Smooth muscle cell (in vitro differentiated cells): ENCODE measurements at regions not wholly inside any gene's neighbourhood (a gene's known extent, or its start where the extent isn't known, plus 50 kb on each side); places are given as distances from the start of the nearest gene placed in this dataset.
"Not testable (repeated sequence)": the region's sequence is repeated elsewhere in the genome, so short reads cannot be mapped to it uniquely, and the experiment has no call there.

Source experiments
- DNase-seq: peaks from one replicate; lab custom pipeline; 2025; ENCODE audit not compliant: unreplicated experiment; lab: John Stamatoyannopoulos, UW
- H2AFZ ChIP-seq: fragments of 200-600 bp; sonication (generic); 2 replicates; pipeline ENCODE4 v1.6.0; 2016; ENCODE audit warnings: antibody characterized with exemption, low read depth, mild to moderate bottlenecking
- H3F3A ChIP-seq: fragments of 200-600 bp; sonication (generic); 2 replicates; pipeline ENCODE4 v1.6.0; 2017; ENCODE audit warnings: antibody characterized with exemption, low read depth
- H3K27ac ChIP-seq: fragments of 200-600 bp; sonication (generic); 2 replicates; pipeline ENCODE4 v1.5.1; 2016; ENCODE audit warnings: low read depth, mild to moderate bottlenecking
- H3K27me3 ChIP-seq: fragments of 200-600 bp; sonication (generic); 2 replicates; pipeline ENCODE4 v1.6.1; 2016; ENCODE audit warnings: low read depth, mild to moderate bottlenecking
- H3K36me3 ChIP-seq: fragments of 200-600 bp; sonication (generic); 2 replicates; pipeline ENCODE4 v1.5.1; 2016; ENCODE audit warnings: low read depth
- H3K4me1 ChIP-seq: fragments of 200-600 bp; sonication (generic); 2 replicates; pipeline ENCODE4 v1.5.1; 2016; ENCODE audit warnings: low read depth
- H3K4me2 ChIP-seq: fragments of 200-600 bp; sonication (generic); 2 replicates; pipeline ENCODE4 v1.6.0; 2016; ENCODE audit warnings: mild to moderate bottlenecking
- H3K4me3 ChIP-seq: fragments of 200-600 bp; sonication (generic); 2 replicates; pipeline ENCODE4 v1.5.1; 2016; ENCODE audit warnings: mild to moderate bottlenecking
- H3K79me2 ChIP-seq: fragments of 200-600 bp; sonication (generic); 2 replicates; pipeline ENCODE4 v1.6.0; 2016; ENCODE audit warnings: low read depth, mild to moderate bottlenecking
- H3K9ac ChIP-seq: fragments of 200-600 bp; sonication (generic); 2 replicates; pipeline ENCODE4 v1.6.0; 2016; ENCODE audit warnings: low read depth
- H3K9me3 ChIP-seq: fragments of 200-600 bp; sonication (generic); replicated peaks from 2 replicates; pipeline ENCODE4 v1.5.1; 2016; ENCODE audit warnings: low read depth
- H4K20me1 ChIP-seq: fragments of 200-600 bp; sonication (generic); 2 replicates; pipeline ENCODE4 v1.6.0; 2016; ENCODE audit warnings: low read depth
- WGBS: methylation state at CpG from one replicate; pipeline ENCODE4 v1.1.7; 2016; ENCODE audit warnings: low lambda C conversion rate; 5-methylcytosine and 5-hydroxymethylcytosine counted together
- TF ChIP-seq, protein P1 (sequence below): fragments of 200-600 bp; sonication (generic); IDR thresholded peaks from 2 replicates; pipeline ENCODE4 v1.5.1; 2017; ENCODE audit warnings: borderline replicate concordance, mild to moderate bottlenecking, antibody characterized with exemption; ENCODE audit not compliant: insufficient read depth, poor library complexity, severe bottlenecking

DNA sequence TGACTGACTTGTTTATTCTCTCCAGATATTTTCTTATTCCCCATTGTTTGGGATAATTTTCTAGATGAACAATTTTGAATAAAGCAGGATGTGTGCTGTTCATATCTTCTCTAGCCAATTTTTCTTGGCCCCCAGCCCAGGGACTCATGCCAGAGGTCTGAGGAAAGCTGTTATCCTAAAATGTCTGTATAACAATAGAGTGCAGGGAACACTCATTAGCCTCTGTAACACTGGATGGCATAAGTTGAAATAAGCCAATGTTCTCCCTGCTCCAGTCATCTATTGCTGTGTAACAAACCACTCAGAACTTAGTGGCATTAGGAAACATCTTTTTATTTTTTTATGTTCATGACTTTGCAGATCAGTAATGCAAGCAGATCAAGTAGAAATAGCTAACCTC, 121.7 kb upstream of the TRIM24 start:
- Histone ChIP-seq H3K27ac (no peak overlapping the region), H3K9me3 (peaks cover 9% of the 10 kb centered on the region), H3K9ac (no peak overlapping the region), H3K79me2 (no peaks in the 10 kb centered on the region), H3K4me1 (no peaks in the 10 kb centered on the region), H3F3A (no peaks in the 10 kb centered on the region), H4K20me1 (no peaks in the 10 kb centered on the region), H3K4me3 (no peak overlapping the region), H3K4me2 (no peak overlapping the region), H3K36me3 (no peaks in the 10 kb centered on the region), H2AFZ (no peak overlapping the region), H3K27me3 (no peaks in the 10 kb centered on the region)
- no peak for DNase-seq
- TF ChIP-seq, protein P1, sequence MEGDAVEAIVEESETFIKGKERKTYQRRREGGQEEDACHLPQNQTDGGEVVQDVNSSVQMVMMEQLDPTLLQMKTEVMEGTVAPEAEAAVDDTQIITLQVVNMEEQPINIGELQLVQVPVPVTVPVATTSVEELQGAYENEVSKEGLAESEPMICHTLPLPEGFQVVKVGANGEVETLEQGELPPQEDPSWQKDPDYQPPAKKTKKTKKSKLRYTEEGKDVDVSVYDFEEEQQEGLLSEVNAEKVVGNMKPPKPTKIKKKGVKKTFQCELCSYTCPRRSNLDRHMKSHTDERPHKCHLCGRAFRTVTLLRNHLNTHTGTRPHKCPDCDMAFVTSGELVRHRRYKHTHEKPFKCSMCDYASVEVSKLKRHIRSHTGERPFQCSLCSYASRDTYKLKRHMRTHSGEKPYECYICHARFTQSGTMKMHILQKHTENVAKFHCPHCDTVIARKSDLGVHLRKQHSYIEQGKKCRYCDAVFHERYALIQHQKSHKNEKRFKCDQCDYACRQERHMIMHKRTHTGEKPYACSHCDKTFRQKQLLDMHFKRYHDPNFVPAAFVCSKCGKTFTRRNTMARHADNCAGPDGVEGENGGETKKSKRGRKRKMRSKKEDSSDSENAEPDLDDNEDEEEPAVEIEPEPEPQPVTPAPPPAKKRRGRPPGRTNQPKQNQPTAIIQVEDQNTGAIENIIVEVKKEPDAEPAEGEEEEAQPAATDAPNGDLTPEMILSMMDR: no peak

DNA sequence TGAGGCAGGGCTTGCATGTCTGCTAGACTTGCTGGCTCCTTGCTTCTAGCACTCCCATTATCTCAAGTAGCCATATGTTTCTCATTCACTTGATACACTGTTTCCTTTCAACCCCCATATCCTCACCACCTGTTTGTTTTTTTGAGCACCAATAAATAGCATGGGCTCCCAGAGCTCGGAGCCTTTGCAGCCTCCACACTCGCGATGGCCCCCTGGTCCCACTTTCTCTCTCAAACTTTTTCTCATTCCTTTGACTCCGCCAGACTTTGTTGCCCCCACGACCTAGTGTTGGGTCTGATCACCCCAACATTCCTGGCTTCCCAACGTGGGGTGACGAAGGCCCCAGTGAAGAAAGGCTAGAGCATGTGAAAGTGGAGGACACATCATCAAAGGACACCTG, 120.8 kb upstream of the TRIM24 start:
- H3K36me3 ChIP-seq, H3K9me3 ChIP-seq, H3K27ac ChIP-seq, DNase-seq, H3K4me1 ChIP-seq, H3K9ac ChIP-seq, H3K4me2 ChIP-seq, H3F3A ChIP-seq, H3K27me3 ChIP-seq, H3K4me3 ChIP-seq, H3K79me2 ChIP-seq, H4K20me1 ChIP-seq, H2AFZ ChIP-seq: not testable (repeated sequence)
- 91% methylated on average over 7 of the region's 7 CpGs for WGBS

DNA sequence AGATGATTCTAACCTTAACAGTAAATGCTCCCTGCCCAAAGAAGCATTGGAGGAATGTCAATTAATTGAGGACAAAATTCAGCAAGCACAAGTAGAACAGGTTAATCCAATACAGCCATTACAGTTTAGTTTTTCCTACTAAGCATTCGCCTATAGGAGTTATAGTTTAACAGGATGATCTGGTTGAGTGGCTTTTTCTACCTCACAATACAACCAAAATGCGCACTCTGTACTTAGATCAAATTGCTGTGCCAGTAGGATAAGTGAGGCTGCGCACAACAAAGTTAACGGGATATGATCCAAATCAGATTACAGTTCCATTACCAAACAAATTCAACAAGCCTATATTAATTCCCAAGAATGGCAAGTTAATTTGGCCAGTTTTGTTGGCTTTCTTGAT, 117.1 kb upstream of the TRIM24 start:
- Histone ChIP-seq H3K9ac (no peak overlapping the region), H3K4me1 (no peaks in the 10 kb centered on the region), H3K36me3 (no peaks in the 10 kb centered on the region), H3K27me3 (no peaks in the 10 kb centered on the region), H3F3A (no peaks in the 10 kb centered on the region), H4K20me1 (no peaks in the 10 kb centered on the region), H3K4me3 (no peak overlapping the region), H3K9me3 (no peaks in the 10 kb centered on the region), H2AFZ (no peak overlapping the region), H3K27ac (no peak overlapping the region), H3K4me2 (no peak overlapping the region), H3K79me2 (no peaks in the 10 kb centered on the region)
- TF ChIP-seq, protein P1: no peak
- WGBS: 95% methylated on average over 4 of the region's 4 CpGs
- no peak for DNase-seq

DNA sequence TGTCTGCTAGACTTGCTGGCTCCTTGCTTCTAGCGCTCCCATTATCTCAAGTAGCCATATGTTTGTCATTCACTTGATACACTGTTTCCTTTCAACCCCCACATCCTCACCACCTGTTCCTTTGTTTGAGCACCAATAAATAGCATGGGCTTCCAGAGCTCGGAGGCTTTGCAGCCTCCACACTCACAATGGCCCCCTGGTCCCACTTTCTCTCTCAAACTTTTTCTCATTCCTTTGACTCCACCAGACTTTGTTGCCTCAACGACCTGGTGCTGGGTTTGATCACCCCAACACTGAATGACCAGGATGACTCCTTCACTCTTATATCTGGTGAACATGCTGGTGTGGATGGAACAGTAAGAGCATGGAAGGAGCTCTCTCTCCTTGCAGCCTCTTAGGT, 114.5 kb upstream of the TRIM24 start:
- DNase-seq: no peak

More for the DNA sequence above, 114.5 kb upstream of the TRIM24 start:
- Histone ChIP-seq H3K79me2 (no peaks in the 10 kb centered on the region), H3F3A (no peaks in the 10 kb centered on the region), H4K20me1 (no peaks in the 10 kb centered on the region), H3K27me3 (no peaks in the 10 kb centered on the region), H3K4me1 (no peaks in the 10 kb centered on the region), H3K36me3 (no peaks in the 10 kb centered on the region), H3K4me2 (no peak overlapping the region), H3K9me3 (no peaks in the 10 kb centered on the region), H3K9ac (no peak overlapping the region), H3K4me3 (no peak overlapping the region), H3K27ac (no peak overlapping the region), H2AFZ (no peak overlapping the region)
- WGBS: 76% methylated on average over 3 of the region's 3 CpGs
- TF ChIP-seq, protein P1: no peak
